GM12892 (cell line): ENCODE measurements at regions not wholly inside any gene's neighbourhood (a gene's known extent, or its start where the extent isn't known, plus 50 kb on each side); places are given as distances from the start of the nearest gene placed in this dataset.

Experiments
- POLR2A ChIP-seq: IDR thresholded peaks from 2 replicates; pipeline ENCODE4 v1.6.1; 2011; ENCODE audit warnings: low read depth, low read length, control low read depth
- POLR2AphosphoS5 ChIP-seq: IDR thresholded peaks from 2 replicates; pipeline ENCODE4 v1.6.1; 2011; ENCODE audit warnings: low read depth, low read length, control low read depth
- TAF1 ChIP-seq: IDR thresholded peaks from 2 replicates; pipeline ENCODE4 v1.6.1; 2011; ENCODE audit warnings: low read depth, mild to moderate bottlenecking, control low read depth, low read length, borderline replicate concordance

- TF ChIP-seq TAF1 (no peak), POLR2A (no peak), POLR2AphosphoS5 (no peak)
These were observed 385.8 kb upstream of the GRM3 start for GRCh38 chr7:86257894-86258293.
